ENCODE measurements at regions not wholly inside any gene's neighbourhood (a gene's known extent, or its start where the extent isn't known, plus 50 kb on each side); places are given as distances from the start of the nearest gene placed in this dataset.
A peak's percentile ranks its signal among the peaks of the same experiment; 100 is the strongest.

- no peaks in the 10 kb centered on the region for H3K4me1 ChIP-seq (ENCODE audit: insufficient read depth)
- no peaks in the 10 kb centered on the region for H3K27me3 ChIP-seq
- 64 to 85% (median 77%) methylated on average over 11 of the region's 11 CpGs for WGBS, 3 donors
- no peak overlapping the region for H3K27ac ChIP-seq
- H3K36me3 ChIP-seq, result no peaks in the 10 kb centered on the region
- H3K4me3 ChIP-seq, result no peak overlapping the region
- intact Hi-C loops (cut with DNase I), result no loop called here
- TF ChIP-seq POLR2A (IDR thresholded peaks at IDR 0.05), result no peak
- no peak for TF ChIP-seq CTCF (IDR thresholded peaks at IDR 0.05)
- TF ChIP-seq EP300 (IDR thresholded peaks at IDR 0.05), result no peak
- no peaks in the 10 kb centered on the region for H3K9me3 ChIP-seq
- no peak for DNase-seq
Measured at GRCh38 chr7:51446356-51446755, 129.7 kb upstream of the COBL start.

GRCh38 chr7:51444936-51445335, 128.3 kb upstream of the COBL start:
- DNase-seq, result no peak
- intact Hi-C loops (cut with DNase I), result no loop called here
- no peaks in the 10 kb centered on the region for H3K27me3 ChIP-seq
- H3K4me1 ChIP-seq (ENCODE audit: insufficient read depth), result no peaks in the 10 kb centered on the region
- WGBS, 3 donors, result 27 to 42% (median 32%) methylated on average over 1 of the region's 1 CpG
- H3K27ac ChIP-seq, result no peak overlapping the region
- no peaks in the 10 kb centered on the region for H3K36me3 ChIP-seq
- no peaks in the 10 kb centered on the region for H3K9me3 ChIP-seq
- TF ChIP-seq EP300 (IDR thresholded peaks at IDR 0.05), result no peak
- no peak for TF ChIP-seq CTCF (IDR thresholded peaks at IDR 0.05)
- no peak for TF ChIP-seq POLR2A (IDR thresholded peaks at IDR 0.05)
- no peak overlapping the region for H3K4me3 ChIP-seq

DNA sequence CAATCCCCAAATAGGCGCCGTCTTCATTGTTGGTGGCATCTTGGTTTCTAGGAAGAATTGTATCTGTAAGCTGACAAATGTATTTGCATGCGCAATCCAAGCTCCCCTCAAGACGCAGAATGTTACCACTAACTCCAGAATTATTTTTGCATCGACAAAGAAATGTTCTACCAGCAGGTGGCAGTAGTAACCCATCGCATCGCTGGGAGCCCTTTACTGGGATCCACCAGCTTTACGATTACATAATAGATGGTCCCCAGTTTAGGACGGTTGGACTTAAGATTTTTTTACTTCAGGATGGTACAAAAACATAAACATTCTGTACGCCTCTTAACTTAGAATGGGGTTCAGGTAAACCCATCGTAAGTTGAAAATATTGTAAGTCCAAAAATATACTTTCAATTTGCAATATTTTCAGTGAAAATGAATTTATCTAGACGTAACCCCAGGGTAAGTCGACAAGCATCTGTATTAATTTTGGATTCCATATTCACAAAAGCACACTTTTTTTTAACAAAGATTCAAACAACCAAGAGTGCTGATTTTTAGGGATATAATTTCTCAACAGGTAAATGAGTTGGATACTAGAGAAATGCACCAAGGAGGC, 114.0 kb upstream of the COBL start:
- Histone ChIP-seq H3K4me1 (ENCODE audit: insufficient read depth) (no peaks in the 10 kb centered on the region), H3K9me3 (no peaks in the 10 kb centered on the region), H3K27ac (no peak overlapping the region), H3K4me3 (no peak overlapping the region), H3K27me3 (no peaks in the 10 kb centered on the region), H3K36me3 (no peaks in the 10 kb centered on the region)
- DNase-seq, result peak in 4 of 5 donors; percentile 30 to 49 (median 46)
- peak in 2 of 3 donors; percentile 73 to 75 for TF ChIP-seq CTCF (IDR thresholded peaks at IDR 0.05)
- no peak for TF ChIP-seq POLR2A (IDR thresholded peaks at IDR 0.05)
- intact Hi-C loops (cut with DNase I), result no loop called here
- 11 to 17% (median 13%) methylated on average over 13 of the region's 13 CpGs for WGBS, 3 donors

GRCh38 chr7:51428217-51428887, 111.7 kb upstream of the COBL start:
- H3K27ac ChIP-seq, result no peak overlapping the region
- TF ChIP-seq EP300 (IDR thresholded peaks at IDR 0.05) (no peak), POLR2A (IDR thresholded peaks at IDR 0.05) (no peak), CTCF (IDR thresholded peaks at IDR 0.05) (no peak)
- DNase-seq, result no peak
- 81 to 83% (median 82%) methylated on average over 8 of the region's 8 CpGs for WGBS, 3 donors
- no peaks in the 10 kb centered on the region for H3K9me3 ChIP-seq
- intact Hi-C loops (cut with DNase I), result no loop called here
- no peaks in the 10 kb centered on the region for H3K4me1 ChIP-seq (ENCODE audit: insufficient read depth)
- H3K36me3 ChIP-seq, result no peaks in the 10 kb centered on the region
- no peak overlapping the region for H3K4me3 ChIP-seq
- H3K27me3 ChIP-seq, result no peaks in the 10 kb centered on the region
